ENCODE measurements at regions not wholly inside any gene's neighbourhood (a gene's known extent, or its start where the extent isn't known, plus 50 kb on each side); places are given as distances from the start of the nearest gene placed in this dataset.
"Not testable (repeated sequence)": the region's sequence is repeated elsewhere in the genome, so short reads cannot be mapped to it uniquely, and the experiment has no call there.

- no peak for DNase-seq (ENCODE audit: low read depth in 2 of 2)
Measured at GRCh38 chr7:13541326-13541725, 448.1 kb downstream of the ETV1 start.

DNA sequence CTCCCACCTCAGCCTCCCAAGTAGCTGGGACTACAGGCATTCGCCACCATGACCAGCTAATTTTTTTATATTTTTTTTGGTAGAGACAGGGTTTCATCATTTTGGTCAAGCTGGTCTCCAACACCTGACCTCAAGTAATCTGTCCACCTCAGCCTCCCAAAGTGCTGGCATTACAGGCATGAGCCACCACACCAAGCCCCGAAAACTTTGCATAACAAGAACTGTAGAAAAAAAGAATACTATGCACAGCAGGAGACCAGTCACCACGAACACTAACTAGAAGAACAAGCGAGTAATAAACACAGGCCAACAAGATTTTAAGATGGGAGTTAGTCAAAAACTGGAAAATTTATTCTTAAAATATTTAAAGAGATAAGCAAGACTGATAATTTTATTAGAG, 447.0 kb downstream of the ETV1 start:
- no peak for DNase-seq (ENCODE audit: low read depth in 2 of 2)

DNA sequence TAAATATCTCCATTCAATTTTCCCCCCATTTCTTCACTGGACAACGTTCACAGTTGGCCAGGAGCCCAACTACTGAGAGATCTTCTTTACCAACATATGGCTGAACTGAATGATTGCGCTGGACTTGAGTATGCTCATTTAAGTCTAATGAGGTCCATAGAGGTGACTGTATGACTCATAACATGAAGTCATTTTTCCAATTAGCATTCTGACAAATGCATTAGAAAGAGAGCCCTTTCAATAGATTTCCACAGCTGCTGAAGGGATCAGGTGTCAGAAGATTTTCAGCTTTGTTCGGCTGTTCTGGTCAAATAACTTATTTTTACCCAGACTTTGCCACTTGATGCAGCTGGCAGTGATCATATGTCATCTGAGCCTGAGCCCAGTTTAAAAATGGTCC, 438.0 kb downstream of the ETV1 start:
- DNase-seq (ENCODE audit: low read depth in 2 of 2), result no peak

GRCh38 chr7:13560441-13560840, 429.0 kb downstream of the ETV1 start:
- DNase-seq (ENCODE audit: low read depth in 2 of 2), result no peak

- no peak for DNase-seq (ENCODE audit: low read depth in 2 of 2)
Measured at GRCh38 chr7:13563257-13563656, 426.2 kb downstream of the ETV1 start.

DNA sequence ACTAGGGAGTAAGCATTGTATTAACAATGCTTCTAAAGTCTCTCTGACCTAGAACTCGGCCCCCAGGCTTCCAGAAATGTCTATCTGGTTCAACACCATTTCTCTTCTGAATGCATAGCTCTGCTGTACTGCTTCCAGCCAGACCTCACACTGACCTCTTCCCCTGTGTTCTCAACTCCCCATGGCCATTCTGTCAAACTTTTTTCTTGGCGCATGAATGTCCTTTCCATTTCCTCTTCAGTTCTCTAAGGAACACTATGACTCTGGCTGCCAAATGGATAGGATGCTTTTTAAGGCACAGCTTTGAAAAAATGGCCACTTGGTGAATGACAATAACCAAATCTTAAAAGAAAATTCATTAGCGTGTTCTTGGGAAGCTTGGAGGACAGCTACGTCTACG, 425.8 kb downstream of the ETV1 start:
- DNase-seq (ENCODE audit: low read depth in 2 of 2), result no peak

DNA sequence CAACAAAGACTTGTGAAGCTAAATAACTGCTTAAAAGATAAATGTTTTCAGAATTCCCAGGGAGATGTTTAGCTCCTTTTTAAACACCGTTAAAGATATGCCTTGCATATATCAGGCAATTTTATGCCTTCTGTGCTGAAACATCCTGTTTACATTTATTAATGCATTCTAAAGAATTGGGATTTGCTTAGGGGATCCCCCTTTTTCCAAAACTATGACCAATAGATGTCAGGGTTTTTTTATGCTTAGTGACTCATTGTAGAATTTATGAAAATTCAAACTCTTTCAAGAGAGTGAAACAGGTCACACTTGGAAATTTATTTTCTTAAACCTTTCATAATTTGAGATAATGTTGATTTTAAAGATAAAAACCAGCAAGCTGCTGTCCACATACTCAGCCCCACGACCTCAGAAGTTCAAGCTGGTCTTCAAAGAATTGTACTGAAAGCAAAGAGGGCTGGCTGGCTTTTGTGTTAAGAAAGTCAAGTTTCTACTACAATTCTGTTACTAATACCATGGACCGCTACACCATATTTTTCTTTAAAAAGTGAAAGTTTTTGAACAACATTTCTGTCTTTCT, 411.8 kb downstream of the ETV1 start:
- no peak for DNase-seq (ENCODE audit: low read depth in 2 of 2)

DNA sequence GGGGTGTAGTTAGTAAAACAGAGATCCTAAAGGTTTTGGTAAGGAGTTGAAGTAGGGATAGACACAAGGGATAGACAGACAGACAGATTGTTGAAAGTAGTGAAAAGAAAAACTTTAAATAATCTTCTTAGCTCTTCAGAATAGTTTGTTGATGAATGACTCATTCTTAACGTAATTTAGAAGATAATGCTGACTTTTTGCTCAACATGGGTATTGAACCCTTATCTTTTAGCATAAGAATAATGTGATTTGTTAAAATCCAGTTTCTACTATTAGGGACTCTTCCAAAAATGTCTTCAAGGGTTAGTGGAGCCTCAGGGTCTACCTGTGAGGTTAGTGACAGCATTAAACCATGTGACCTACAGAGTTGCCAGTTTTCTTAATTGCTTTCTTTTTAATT, 411.2 kb downstream of the ETV1 start:
- DNase-seq (ENCODE audit: low read depth in 2 of 2), result no peak

- no peak for DNase-seq (ENCODE audit: low read depth in 2 of 2)
Measured at GRCh38 chr7:13581097-13581496, 408.4 kb downstream of the ETV1 start.

DNA sequence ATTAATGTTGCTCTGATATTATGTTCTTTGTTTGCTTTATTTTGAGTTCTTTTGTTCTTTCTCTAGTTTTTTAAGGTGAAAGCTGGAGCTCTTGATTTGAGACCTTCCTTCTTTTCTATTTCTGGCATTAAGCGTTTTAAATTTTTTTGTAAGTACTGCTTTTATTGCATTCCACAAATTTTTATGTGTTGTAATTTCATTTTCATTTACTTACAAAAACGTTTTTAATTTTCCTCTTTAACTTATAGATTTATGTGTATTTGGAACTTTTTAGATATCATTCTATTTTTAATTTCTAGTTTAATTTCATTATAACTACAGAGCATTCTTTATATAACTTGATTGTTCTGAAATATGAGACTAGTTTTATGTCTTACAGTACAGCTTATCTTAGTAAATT, 395.6 kb downstream of the ETV1 start:
- no peak for DNase-seq (ENCODE audit: low read depth in 2 of 2)

GRCh38 chr7:13602036-13602435, 387.4 kb downstream of the ETV1 start:
- no peak for DNase-seq (ENCODE audit: low read depth in 2 of 2)

- DNase-seq (ENCODE audit: low read depth in 2 of 2), result no peak
Measured at GRCh38 chr7:13603016-13603415, 386.4 kb downstream of the ETV1 start.

DNA sequence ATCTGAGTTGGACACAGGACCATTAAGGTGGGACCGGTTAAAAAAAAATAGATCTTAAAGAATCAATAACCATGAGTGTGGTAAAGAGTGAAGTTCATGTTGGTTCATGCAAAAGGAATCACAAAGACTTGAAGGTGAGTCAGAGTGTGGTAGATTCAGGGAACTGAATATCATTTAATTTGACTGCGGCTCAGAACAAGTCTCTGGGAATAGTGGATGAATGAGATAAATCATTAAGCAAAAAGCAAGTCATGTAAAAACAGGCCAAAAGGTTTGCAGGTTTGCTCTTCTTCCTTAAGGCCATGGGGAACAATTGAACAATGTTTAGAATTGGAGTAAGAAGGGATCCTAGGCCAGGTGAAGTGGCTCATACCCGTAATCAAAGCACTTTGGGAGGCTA, 385.8 kb downstream of the ETV1 start:
- DNase-seq (ENCODE audit: low read depth in 2 of 2), result no peak

DNA sequence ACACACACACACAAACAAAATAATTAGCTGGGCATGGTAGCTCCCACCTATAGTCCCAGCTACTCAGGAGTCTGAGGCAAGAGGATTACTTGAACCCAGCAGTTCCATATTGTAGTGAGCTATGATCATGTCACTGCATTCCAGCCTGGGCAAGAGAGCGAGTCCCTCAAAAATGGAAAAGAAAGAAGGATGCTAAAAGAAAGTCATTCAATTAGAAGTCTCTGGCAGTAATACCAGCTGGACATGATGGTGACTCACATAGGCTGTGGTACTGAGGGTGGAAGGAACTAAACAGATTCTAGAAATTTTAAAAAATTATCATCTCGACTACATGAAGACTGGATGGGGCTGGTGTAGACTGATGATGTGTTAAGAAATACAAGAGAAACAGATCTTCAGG, 385.3 kb downstream of the ETV1 start:
- DNase-seq (ENCODE audit: low read depth in 2 of 2), result no peak

DNA sequence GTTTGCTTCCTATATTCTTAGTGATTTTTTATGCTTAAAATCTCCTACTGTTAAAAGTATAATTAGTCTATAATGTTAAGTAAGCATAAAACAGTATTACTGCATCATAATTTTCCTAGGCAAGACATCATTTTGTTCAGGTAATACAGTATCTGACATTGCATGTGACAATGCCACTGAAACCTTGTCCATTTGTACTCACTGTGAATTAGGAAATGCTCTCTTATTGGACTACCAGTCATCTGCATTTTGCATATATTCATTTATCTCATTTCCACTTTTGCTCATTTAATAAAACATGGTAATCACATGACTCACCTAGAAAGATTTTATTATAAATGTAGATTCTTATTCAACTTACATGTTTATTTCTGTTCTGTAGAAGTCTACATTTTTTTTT, 379.1 kb downstream of the ETV1 start:
- DNase-seq (ENCODE audit: low read depth in 2 of 2), result no peak

DNA sequence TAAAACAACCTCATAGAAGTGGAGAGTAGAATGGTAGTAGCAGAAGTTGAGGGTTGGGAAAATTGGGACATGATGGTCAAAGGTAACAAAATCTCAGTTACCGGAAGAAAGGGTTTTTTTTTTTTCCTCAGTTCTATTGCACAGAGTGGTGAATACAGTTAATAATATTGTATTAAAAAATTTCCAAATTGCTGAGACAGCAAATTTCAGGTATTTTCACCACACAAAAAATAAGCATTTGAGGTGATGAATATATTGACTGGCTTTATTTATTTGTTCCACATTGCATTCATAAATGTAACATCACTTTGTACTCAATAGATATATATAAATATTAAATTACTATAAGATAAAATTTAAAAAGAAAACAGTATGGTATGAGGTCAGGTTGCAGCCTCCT, 373.8 kb downstream of the ETV1 start:
- DNase-seq (ENCODE audit: low read depth in 2 of 2), result no peak

DNA sequence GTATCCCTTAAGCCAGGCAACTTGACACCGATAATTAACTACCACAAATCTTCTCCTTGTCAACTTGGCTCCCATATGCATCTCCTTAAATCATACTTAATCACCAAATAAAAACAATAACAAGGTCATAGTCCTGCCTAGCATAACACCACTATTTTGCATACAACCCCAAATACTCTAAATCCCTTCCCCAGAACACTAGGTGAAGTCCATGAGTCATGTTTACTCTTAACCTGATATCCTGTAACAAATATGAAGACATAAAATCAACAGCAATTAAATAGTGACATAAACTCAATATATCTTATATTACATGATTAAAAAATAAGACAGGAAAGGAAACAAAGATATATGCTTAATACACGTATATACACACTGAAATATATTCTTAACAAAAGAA, 362.0 kb downstream of the ETV1 start:
- no peak for DNase-seq (ENCODE audit: low read depth in 2 of 2)

GRCh38 chr7:13628239-13629001, 361.0 kb downstream of the ETV1 start:
- no peak for DNase-seq (ENCODE audit: low read depth in 2 of 2)

DNA sequence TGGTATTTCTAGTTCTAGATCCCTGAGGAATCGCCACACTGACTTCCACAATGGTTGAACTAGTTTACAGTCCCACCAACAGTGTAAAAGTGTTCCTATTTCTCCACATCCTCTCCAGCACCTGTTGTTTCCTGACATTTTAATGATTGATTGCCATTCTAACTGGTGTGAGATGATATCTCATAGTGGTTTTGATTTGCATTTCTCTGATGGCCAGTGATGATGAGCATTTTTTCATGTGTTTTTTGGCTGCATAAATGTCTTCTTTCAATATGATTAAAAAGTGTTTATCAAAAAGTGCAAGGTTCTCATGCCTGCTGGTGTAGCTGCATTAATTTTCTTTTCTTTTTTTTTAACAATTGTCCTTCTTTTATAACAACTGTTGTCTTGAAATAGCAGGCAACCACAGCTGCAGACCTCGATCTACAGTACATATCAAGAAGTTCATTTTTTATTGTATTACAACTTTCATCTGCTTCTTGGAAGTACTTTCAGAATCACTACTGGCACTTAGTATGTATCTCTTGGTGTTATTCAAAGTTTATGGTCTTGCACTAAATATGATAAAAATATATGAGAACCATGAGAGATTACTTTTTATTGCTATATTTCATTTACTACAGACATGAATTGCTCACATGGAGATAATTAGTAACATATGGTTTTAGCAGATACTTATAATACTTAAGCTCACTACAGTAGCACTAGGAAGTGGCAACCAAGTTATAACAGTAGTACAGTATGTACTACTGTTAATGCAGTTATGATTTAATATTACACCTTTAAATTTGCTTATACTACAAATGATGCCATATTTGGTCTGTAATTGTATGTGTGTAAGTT, 358.0 kb downstream of the ETV1 start:
- not testable (repeated sequence) for DNase-seq (ENCODE audit: low read depth in 2 of 2)

- DNase-seq (ENCODE audit: low read depth in 2 of 2), result no peak
Measured at GRCh38 chr7:13633857-13634256, 355.6 kb downstream of the ETV1 start.

DNA sequence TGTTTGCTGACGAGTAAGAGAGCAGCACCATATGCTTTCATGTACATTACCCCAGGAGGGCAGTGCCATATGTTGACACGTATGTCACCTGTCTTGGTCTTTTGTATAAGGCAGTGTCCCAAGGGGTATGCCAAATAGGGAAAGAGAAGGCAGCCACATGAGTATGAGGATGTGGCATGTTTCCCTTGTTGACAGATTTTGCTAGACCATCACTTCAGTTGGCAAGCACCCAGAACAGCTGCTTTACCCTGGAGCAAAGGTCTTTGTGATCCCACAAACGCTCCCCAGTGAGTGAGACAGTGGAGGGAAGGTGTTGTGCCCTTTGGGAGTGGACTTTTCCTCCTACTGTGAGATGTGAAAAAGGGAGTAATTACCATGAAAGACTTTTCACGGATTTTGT, 350.1 kb downstream of the ETV1 start:
- DNase-seq (ENCODE audit: low read depth in 2 of 2), result peak in 1 of 2 donors; percentile 1

DNA sequence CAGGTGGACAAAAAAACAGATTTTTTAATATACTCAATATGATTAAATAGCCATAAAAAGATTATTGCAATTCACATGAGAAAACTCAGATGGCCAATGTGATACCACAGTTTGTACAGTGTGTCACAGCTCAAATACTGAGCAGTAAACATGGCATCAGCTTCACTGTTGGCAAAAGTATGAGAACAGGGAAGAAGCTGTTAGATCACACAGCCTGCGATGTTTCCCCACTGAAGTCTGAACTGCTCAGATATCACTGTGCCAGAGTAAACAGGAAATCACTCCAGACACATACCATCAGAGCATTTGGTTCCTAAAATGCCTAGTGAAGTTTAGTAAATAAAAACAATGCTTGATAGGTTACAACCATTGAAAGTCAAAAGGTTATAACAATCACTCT, 347.8 kb downstream of the ETV1 start:
- peak in 1 of 2 donors; percentile 9 for DNase-seq (ENCODE audit: low read depth in 2 of 2)

DNA sequence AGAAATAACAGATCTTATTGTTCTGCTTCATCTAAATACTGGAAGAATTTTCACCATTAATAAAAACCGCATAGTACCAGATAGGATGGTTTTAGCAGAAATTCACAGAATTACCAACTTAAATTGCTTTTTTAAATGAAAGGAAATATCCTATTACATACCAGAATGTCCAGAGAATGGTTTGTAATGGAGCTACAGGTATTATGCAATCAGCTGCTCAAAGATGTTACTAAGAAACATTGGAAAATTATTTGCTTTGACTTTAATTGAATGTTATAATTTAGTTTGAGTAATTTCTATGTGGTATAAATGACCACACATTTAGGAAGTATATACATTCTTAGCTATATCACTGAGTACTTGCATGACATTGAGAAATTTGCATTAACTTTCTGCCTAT, 338.3 kb downstream of the ETV1 start:
- DNase-seq (ENCODE audit: low read depth in 2 of 2), result no peak
